ENCODE measurements at regions not wholly inside any gene's neighbourhood (a gene's known extent, or its start where the extent isn't known, plus 50 kb on each side); places are given as distances from the start of the nearest gene placed in this dataset.

DNA sequence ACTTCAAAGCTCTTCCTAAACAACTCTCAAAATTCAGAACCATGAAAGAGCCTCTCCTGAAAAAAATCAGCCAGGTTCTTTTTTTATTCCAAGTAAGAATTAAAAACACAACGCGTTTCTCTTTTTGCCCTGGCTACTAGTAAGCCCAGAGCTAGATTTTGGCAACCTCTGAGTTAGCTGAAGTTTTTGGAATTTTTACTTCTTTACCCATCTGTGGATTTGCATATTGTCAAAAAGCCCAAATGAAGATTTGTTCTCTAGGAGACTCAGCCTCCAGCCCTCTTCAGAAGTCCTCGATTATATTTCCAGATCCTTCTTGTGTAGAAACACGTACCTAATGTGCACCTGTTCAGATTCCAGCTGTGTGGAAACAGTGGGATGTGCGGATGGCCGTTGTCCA lies 517.9 kb downstream of the TBC1D22A start:
- no peak for TF ChIP-seq POLR2A (IDR thresholded peaks at IDR 0.05; ENCODE audit: extremely low read depth, insufficient read length)
- TF ChIP-seq, protein P1, sequence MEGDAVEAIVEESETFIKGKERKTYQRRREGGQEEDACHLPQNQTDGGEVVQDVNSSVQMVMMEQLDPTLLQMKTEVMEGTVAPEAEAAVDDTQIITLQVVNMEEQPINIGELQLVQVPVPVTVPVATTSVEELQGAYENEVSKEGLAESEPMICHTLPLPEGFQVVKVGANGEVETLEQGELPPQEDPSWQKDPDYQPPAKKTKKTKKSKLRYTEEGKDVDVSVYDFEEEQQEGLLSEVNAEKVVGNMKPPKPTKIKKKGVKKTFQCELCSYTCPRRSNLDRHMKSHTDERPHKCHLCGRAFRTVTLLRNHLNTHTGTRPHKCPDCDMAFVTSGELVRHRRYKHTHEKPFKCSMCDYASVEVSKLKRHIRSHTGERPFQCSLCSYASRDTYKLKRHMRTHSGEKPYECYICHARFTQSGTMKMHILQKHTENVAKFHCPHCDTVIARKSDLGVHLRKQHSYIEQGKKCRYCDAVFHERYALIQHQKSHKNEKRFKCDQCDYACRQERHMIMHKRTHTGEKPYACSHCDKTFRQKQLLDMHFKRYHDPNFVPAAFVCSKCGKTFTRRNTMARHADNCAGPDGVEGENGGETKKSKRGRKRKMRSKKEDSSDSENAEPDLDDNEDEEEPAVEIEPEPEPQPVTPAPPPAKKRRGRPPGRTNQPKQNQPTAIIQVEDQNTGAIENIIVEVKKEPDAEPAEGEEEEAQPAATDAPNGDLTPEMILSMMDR (IDR thresholded peaks at IDR 0.05; ENCODE audit: low read depth, low read length): no peak

All from NB4 (cell line).